HK-2 (cell line): ENCODE measurements at regions not wholly inside any gene's neighbourhood (a gene's known extent, or its start where the extent isn't known, plus 50 kb on each side); places are given as distances from the start of the nearest gene placed in this dataset.
"Not testable (repeated sequence)": the region's sequence is repeated elsewhere in the genome, so short reads cannot be mapped to it uniquely, and the experiment has no call there.

Experiments
- DNase-seq: peaks from one replicate; pipeline ENCODE4 v3.0.0-alpha.2; 2018; ENCODE audit not compliant: unreplicated experiment

DNA sequence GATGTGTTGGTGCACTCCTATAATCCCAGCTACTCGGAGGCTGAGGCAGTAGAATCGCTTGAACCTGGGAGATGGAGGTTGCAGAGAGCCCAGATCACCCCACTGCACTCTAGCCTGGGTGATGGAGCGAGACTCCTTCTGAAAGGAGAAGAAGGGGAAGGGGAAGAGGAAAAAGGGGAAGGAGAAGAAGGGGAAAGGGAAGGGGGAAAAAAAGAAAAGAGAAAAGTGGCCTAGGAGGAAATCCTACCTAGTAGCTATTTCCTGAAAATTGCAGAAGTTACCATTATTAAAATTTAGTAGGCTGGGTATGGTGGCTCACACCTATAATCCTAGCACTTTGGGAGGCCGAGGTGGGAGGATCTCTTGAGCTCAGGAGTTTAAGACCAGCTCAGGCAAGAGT lies 67.4 kb downstream of the ARRDC3 start:
- no peak for DNase-seq

DNA sequence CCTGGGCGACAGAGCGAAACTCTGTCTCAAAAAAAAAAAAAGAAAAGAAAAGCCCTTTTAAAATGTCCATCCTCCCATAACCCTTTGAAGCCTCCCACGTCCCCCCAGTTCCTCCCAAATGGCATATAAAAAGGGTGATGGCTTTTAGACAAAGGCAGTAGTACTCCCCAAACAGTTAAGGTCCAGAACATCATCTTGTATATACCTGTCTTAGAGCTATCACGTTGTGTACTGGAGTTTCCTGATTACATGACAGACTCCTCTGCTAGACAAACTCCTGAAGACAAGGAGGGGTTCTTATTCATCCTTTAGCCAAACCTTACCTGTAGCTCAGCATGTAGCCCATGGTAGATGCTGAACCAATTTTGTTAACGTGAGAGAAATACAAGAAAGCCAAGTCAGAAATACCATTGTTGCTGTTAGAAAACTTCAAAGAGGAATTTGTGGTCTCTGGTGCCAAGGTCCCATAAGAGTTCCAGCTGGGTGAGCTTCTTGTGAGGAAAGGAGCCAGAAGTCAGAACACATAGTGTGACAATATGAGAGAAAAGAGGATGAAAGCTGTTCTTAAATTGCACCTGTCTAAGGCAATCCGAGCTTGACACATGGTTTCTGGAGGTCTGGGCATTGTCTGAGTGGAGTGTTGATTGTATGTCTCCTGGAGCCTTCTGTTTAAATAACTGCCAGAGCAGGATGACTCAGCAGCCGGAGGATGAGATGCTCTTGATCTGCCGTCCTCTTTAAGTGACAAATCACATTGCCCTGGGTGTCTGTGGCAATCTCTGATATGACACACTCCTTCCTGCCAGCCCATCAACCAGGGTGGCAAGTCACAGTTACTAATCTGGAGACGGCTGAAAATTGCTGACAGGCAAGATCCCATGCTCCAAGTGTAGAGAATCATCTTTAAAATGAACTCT lies 69.1 kb downstream of the ARRDC3 start:
- peak; percentile 74 for DNase-seq

DNA sequence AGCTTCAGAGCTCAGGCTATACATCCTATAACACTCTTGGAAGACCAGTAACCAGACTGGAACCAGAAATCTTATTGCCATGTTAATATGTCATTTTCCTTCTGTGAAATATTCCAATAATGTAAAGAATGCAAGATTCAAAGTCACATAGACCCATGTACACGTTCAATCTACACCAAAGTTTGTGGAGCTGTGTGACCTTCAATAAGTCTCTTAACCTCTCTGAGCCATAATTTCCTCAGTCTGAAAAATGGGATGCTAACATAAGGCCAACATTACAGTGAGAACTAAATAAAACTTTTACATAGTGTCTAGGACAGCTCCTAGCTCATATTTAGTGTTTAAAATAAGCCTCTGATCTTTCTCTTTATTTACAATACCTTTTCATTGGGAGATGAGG lies 70.4 kb downstream of the ARRDC3 start:
- no peak for DNase-seq

DNA sequence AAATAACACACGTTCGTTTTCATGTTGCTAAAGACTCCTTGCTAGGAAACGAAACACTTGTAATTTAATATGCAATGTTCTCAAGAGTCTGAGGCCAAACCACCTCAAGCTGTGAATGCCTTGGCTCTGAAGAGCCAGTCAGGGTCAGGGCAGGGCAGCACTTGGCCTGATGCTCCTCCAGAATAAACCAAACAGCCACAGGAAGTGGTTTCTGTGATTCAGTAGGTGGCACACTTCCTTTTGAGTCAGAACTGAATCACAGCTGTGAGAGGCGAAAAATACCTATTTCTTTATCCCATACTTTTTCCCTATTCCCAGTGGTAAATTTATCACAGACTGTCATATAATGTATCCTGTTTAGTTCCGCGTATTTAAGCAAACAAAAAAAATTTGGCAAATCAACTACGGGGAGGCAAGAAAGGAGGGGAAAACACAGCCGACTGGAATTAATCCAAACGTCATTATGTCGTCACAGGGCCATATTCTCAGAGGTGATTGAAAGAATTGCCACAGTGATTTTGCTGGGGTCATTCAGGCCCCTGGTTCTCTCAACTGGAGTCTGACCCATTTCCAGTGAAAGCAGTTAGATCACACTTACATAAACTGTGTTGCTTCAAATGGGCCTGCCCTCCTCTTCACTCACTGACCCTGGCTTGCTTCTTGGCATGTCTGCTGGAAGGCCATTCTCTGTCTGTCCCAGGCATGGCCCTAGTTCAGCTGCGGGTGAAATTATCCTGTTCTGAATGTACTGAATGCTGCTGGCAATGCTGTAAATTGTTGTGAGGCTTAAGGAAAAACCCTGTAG lies 71.2 kb downstream of the ARRDC3 start:
- DNase-seq: peak; percentile 71

DNA sequence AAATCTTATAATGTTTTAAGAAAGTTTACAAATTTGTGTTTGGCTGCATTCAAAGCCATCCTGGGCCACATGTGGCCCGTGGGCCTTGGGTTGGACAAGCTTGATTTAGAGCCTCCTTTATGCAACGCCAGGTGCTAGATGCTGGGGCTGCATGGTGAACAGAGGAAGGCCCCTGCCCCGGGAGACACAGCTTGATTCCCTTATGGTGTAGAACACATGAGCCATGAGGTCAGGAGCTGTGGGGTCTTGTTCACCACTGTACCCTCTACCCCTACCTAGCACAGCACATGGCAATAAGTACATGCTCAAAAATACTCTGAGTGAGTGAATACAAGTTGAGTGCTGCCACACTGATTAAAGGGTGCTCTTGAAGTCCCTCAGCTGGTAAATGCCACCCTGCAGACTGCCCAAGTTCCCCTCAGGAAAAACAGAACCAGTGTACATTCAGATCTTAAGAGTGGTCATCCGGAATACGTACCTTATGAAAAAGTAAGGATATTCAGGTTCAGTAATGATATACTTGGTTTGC lies 71.9 kb downstream of the ARRDC3 start:
- DNase-seq: no peak

DNA sequence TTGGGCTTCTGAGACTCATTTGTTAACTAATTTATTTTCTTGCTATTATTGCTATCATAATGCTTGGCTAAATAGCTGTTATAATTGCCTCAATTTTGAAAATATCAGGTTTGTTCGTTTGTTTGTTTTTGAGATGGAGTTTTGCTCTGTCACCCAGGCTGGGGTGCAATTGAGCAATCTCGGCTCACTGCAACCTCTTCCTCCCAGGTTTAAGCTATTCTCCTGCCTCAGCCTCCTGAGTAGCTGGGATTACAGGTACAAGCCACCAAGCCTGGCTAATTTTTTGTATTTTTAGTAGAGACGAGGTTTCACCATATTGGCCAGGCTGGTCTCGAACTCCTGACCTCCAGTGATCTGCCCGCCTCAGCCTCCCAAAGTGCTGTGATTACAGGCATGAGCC lies 75.0 kb downstream of the ARRDC3 start:
- not testable (repeated sequence) for DNase-seq

DNA sequence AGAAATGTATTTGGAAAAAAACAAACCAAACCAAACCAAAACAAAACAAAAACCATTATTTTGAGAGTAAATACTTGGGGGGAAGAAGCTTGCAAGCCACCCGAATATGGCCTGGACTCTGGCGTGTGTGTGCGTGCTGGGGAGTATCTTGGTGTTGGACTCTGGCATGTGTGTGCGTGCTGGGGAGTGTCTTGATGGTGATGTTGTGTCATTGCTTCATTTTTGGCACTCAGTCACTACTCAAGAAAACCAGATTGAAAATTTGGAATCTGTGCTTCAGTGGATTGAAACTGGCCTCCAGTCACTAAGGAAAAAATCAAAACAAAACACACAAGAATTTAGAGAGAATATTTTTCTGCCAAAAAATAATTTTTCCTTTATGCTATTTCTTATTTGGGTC lies 76.1 kb downstream of the ARRDC3 start:
- no peak for DNase-seq

DNA sequence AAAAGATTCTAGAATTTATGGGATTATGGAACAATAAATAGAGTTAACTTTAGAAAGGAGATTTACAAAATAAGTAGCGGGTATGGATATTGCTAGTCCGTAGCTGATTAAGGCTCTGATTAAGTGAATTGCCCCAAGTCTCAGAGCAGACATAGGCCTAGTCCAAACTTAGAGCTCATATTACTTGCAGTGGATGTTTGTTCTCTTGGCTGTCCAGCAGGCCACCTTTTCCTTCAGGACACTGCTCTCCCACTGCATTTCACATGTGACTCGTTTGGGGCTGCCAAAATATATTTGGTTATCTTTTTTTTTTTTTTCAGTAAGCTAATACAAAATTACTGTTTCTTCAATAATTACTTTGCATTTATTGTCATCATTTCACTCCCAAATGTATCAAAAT lies 76.6 kb downstream of the ARRDC3 start:
- no peak for DNase-seq

DNA sequence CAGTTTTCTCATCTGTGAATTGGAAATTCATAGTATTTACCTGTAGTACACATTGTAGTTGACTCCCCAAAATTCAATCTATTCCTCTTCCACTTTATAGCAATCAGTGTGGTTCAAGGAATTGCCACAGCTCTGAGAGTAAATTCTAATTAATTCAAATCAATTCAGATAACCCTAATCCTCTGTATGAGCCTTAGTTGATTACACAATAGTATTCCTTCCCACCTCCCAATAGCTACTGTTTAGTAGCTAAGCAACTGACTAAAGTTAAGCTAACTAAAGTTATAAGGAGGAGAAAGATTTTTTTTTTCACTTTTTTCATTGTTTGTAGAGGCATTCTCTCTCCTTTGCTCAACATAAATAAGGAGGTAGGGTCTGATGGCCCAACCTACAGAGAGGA lies 77.5 kb downstream of the ARRDC3 start:
- DNase-seq: no peak

DNA sequence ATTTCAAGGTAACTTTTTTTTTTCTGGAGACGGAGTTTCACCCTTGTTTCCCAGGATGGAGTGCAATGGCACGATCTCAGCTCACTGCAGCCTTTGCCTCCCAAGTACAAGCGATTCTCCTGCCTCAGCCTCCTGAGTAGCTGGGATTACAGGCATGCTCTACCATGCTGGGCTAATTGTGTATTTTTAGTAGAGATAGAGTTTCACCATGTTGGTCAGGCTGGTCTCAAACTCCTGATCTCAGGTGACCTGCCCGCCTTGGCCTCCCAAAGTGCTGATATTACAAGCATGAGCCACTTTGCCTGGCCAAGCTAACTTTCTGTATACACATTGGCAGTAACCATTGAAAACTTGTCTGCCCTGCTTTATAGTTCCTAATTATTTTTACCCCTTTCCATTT lies 79.1 kb downstream of the ARRDC3 start:
- not testable (repeated sequence) for DNase-seq

DNA sequence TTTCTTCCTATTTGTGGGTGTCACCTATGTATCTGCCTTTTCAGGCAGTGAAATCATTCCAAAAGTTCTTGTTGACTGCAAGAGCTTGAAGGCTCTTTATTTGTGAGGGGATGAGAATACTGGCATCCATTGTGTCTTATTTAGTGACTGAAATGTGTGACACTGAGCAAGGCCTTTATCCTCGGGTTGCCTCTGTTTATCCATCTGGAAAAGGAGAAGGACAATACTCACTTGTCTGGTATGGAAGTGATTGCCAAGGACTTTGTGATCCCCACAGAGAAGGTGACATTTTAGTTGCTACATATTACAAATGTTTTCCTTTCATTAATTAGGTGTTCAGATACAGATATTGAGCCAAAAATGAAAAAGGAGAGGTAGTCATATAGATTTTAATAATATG lies 80.2 kb downstream of the ARRDC3 start:
- no peak for DNase-seq

DNA sequence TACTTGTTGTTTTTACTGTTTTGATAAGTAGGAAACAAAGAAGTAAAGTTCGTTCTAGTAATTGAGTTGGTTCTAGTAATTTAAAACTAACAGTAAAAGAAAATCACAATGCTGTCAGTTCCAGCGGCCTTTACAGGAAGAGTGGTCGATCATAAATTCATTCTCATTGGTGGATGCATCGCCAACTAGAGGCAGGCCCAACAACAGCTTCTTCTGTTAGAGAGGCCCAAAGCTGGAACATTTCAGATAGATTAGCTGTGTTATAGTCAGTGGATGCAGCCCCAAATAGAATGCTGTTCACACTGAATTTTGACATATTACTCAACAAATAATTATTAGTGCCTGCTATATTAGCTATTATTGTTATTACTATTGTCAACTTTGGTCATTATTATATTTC lies 80.8 kb downstream of the ARRDC3 start:
- DNase-seq: no peak

DNA sequence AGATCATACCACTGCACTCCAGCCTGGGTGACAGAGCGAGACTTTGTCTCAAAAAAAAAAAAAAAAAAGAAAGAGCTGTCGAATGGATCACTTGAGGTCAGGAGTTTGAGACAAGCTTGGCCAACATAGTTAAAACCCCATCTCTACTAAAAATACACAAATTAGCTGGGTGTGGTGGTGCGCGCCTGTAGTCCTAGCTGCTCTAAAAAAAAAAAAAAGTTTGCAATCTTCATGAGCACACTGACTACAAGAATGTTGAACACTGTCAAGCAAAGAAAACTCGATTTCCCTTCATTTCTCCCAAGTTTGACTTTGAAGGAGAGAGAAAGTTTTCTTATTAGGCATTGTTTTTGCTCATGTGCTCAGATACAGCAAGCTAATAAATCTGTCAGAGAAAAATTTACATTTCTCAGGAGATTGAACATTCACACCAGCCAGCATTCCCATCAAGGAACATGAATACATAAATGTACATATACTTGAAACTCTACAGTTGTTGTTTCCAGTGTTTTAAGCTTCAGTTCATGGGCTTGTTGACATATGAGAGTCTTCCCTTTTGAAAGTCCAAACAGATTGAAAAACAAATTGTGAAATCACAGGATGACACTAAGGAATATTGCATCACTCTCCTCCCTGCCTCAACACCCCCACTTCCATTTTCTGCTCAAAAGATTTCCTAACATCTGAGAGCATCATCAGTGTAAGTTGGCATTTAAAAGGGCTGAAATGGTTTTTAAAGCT lies 81.8 kb downstream of the ARRDC3 start:
- no peak for DNase-seq

DNA sequence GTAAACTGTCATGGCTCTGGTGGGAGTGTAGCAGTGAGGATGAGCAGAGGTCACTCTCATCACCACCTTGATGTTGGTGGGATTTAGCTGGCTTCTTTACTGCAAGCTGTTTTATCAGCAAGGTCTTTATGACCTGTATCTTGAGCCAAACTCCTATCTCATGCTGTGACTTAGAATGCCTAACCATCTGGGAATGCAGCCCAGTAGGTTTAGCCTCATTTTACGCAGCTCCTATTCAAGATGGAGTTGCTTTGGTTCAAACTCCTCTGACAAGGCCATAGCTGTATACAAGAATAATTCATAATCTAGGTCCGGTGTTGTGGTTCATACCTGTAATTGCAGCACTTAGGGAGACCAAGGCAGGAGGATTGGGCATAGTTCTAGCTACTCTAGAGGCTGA lies 85.1 kb downstream of the ARRDC3 start:
- DNase-seq: no peak

DNA sequence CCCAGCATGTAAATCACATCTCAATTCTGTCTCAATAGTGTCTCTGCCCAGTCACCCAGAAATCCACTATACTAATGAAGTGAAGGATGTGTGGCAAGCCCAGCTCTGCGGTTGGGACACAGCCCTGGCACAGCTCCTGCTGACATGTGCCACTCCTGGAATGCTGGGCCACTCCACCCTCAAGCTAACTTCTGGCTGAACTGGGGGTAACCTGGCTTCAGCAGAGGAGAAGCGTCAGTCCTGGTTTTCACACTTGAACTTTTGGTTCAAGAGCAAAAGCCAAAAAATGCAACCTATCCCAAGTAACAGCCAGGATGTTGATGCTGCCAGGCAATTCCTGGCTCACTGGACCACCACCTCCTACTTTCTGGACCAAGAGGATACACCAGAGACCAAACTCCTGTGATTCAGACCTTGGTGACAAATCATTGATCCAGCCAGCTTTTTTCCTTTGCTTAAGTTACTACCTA lies 86.4 kb downstream of the ARRDC3 start:
- peak; percentile 63 for DNase-seq

DNA sequence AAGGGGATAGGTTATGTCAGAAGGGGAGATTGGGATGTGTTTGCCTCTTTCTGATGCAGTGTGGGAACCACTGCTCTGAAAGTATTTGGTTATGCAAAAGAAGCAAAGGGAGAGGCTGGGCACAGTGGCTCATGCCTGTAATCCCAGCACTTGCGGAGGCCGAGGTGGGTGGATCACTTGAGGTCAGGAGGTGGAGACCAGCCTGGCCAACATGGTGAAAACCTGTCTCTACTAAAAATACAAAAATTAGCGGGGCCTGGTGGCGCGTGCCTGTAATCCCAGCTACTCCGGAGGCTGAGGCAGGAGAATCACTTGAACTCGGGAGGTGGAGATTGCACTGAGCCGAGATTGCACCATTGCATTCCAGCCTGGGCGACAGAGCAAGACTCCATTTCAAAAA lies 87.0 kb downstream of the ARRDC3 start:
- not testable (repeated sequence) for DNase-seq

DNA sequence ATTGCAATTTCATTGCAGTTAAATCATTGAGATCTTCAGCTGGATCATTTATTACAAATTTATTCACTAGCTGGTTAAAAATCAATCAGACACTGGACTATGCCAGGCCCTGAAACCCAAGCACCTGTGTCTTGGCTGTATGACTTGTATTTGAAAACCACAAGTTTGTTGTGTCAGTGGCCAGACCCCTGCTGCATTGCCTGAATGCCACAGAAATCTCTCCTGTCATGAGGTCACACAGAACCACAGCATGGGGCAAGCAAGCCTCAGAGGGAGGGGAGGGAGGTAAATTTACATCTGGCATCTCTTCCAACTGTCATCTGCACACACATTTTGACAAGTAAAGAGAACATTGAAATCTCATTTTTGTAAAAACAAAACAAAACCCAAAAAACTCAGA lies 90.0 kb downstream of the ARRDC3 start:
- peak; percentile 64 for DNase-seq

DNA sequence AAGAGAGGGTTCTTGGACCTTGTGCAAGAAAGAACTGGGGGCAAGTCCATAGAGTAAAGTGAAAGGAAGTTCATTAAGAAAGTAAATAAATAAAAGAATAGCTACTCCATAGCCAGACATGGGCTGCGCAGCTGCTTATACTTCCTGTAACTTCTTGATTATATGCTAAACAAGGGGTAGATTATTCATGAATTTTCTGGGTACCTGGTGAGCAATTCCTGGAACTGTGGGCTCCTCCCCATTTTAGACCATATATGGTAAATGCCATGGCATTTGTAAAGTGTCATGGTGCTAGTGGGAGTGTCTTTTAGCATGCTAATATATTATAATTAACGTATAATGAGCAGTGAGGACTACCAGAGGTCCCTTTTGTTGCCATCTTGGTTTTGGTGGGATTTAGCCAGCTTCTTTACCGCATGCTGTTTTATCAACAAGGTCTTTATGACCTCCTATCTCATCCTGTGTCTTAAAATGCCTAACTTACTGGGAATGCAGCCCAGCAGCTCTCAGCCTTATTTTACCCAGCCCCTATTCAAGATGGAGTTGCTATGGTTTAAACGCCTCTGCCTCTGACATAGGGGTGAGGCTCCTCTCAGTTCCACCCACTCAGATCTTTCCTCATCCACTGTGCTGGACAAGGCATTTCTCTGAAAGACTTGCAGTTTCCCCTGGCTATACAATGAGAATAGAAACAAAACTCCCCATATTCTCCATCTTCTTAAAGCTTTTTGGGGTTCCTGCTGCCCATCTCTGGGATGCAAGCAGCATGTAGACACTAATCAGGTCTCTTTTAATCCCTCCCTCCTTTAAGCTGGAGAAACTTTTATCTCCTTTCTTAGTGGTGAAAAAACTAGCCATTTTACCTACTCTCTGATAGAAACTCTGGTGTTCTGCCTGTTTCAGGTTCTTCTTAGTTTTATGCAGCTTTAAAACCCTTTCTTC lies 91.2 kb downstream of the ARRDC3 start:
- no peak for DNase-seq

DNA sequence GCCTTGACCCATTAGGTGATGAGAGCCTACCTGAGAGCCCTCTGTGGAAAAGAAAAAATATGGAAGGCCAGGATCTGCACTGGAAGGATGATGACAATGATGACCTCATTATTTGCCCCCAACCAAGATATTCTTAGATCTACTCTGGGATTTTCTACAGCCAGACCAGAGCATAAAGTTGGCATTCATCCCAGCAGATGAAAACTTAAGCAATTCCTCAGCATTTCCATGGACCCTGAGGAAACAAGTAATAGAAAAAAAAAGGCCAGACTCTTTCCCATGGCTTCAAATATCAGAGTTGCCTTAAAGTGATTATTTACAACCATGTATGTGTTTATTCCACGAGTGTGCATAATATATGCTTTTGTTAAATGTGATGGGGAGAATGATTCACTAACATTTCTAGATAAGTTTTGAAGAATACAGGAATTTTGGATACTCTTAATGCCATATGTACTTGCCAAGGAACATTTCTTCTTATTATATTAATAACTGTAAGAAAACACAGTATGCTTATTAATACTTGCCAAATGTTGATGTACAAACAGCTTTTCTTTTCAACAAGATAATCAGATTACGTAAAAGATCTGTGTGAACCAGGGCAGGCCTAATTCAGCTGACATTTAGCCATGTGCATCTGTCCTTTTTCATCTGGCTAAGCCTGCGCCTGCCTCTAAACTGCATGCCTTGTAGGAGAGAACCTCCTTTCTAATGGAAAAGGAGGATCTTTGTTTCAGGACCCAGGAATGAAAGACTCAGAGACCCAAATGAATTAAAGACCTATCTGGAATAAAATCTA lies 94.8 kb downstream of the ARRDC3 start:
- DNase-seq: no peak

DNA sequence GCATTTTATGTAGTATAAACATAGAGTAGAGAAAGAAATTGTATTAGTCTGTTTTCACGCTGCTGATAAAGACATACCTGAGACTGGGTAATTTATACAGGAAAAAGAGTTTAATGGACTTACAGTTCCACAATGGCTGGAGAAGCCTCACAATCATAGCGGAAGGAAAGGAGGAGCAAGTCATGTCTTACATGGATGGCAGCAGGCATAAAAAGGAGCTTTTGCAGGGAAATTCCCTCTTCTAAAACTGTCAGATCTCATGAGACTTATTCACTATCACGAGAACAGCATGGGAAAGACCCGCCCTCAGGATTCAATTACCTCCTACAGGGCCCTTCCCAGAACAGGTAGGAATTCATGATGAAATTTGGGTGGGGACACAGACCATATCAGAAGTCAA lies 98.1 kb downstream of the ARRDC3 start:
- DNase-seq: not testable (repeated sequence)
